GM10266 (cell line): ENCODE measurements at regions not wholly inside any gene's neighbourhood (a gene's known extent, or its start where the extent isn't known, plus 50 kb on each side); places are given as distances from the start of the nearest gene placed in this dataset.

Experiments used
- DNase-seq: peaks from one replicate; pipeline ENCODE4 v3.0.0; 2012; ENCODE audit errors: extremely low spot score
- CTCF ChIP-seq: IDR thresholded peaks from 2 replicates; pipeline ENCODE4 v1.5.1; 2012; ENCODE audit warnings: mild to moderate bottlenecking, low read depth; ENCODE audit not compliant: control insufficient read depth, insufficient read depth; ENCODE audit errors: missing control alignments

GRCh38 chr2:72031346-72032110, 116.1 kb downstream of the CYP26B1 start:
- no peak for DNase-seq
- no peak for TF ChIP-seq CTCF

GRCh38 chr2:72028996-72029395, 118.7 kb downstream of the CYP26B1 start:
- no peak for DNase-seq
- no peak for TF ChIP-seq CTCF

GRCh38 chr2:72028351-72028995, 119.2 kb downstream of the CYP26B1 start:
- TF ChIP-seq CTCF: no peak
- no peak for DNase-seq

GRCh38 chr2:72027426-72028161, 120.1 kb downstream of the CYP26B1 start:
- DNase-seq: no peak
- no peak for TF ChIP-seq CTCF

GRCh38 chr2:72026819-72027425, 120.7 kb downstream of the CYP26B1 start:
- TF ChIP-seq CTCF: no peak
- no peak for DNase-seq

- no peak for TF ChIP-seq CTCF
- DNase-seq: no peak
These were observed 123.0 kb downstream of the CYP26B1 start for GRCh38 chr2:72024451-72025175.
